ENCODE measurements at regions not wholly inside any gene's neighbourhood (a gene's known extent, or its start where the extent isn't known, plus 50 kb on each side); places are given as distances from the start of the nearest gene placed in this dataset.
"Not testable (repeated sequence)": the region's sequence is repeated elsewhere in the genome, so short reads cannot be mapped to it uniquely, and the experiment has no call there.

GRCh38 chr2:16069663-16069932 lies 129.2 kb downstream of the MYCN start:
- no peak for DNase-seq (ENCODE audit: low read depth in 2 of 2)

GRCh38 chr2:16068552-16068940 lies 128.2 kb downstream of the MYCN start:
- no peak for DNase-seq (ENCODE audit: low read depth in 2 of 2)

- DNase-seq (ENCODE audit: low read depth in 2 of 2): no peak
These were observed 127.7 kb downstream of the MYCN start for GRCh38 chr2:16067866-16068551.

- no peak for DNase-seq (ENCODE audit: low read depth in 2 of 2)
These were observed 127.1 kb downstream of the MYCN start for GRCh38 chr2:16067444-16067843.

GRCh38 chr2:16067037-16067406 lies 126.7 kb downstream of the MYCN start:
- no peak for DNase-seq (ENCODE audit: low read depth in 2 of 2)

- DNase-seq (ENCODE audit: low read depth in 2 of 2): no peak
These were observed 126.1 kb downstream of the MYCN start for GRCh38 chr2:16066261-16067036.

GRCh38 chr2:16065272-16066069 lies 125.1 kb downstream of the MYCN start:
- not testable (repeated sequence) for DNase-seq (ENCODE audit: low read depth in 2 of 2)

- DNase-seq (ENCODE audit: low read depth in 2 of 2): no peak
These were observed 124.4 kb downstream of the MYCN start for GRCh38 chr2:16064745-16065144.

GRCh38 chr2:16063955-16064633 lies 123.7 kb downstream of the MYCN start:
- no peak for DNase-seq (ENCODE audit: low read depth in 2 of 2)

GRCh38 chr2:16063251-16063850 lies 123.0 kb downstream of the MYCN start:
- no peak for DNase-seq (ENCODE audit: low read depth in 2 of 2)

GRCh38 chr2:16062471-16063250 lies 122.3 kb downstream of the MYCN start:
- DNase-seq (ENCODE audit: low read depth in 2 of 2): no peak

GRCh38 chr2:16061441-16062217 lies 121.3 kb downstream of the MYCN start:
- no peak for DNase-seq (ENCODE audit: low read depth in 2 of 2)

- DNase-seq (ENCODE audit: low read depth in 2 of 2): no peak
These were observed 120.6 kb downstream of the MYCN start for GRCh38 chr2:16060936-16061338.

GRCh38 chr2:16060125-16060935 lies 120.0 kb downstream of the MYCN start:
- no peak for DNase-seq (ENCODE audit: low read depth in 2 of 2)

- no peak for DNase-seq (ENCODE audit: low read depth in 2 of 2)
These were observed 119.2 kb downstream of the MYCN start for GRCh38 chr2:16059393-16060016.

- DNase-seq (ENCODE audit: low read depth in 2 of 2): no peak
These were observed 118.5 kb downstream of the MYCN start for GRCh38 chr2:16058747-16059358.

GRCh38 chr2:16058256-16058655 lies 117.9 kb downstream of the MYCN start:
- DNase-seq (ENCODE audit: low read depth in 2 of 2): no peak

- no peak for DNase-seq (ENCODE audit: low read depth in 2 of 2)
These were observed 117.3 kb downstream of the MYCN start for GRCh38 chr2:16057661-16058060.

Measured in stimulated activated CD4-positive, alpha-beta T cell treated with anti-CD3 and anti-CD28 coated beads, Interleukin-12 subunit alpha, Interleukin-12 subunit beta, amount 100 ng/mL, for 24 hours (primary cell).